C4-2B (cell line): ENCODE measurements at regions not wholly inside any gene's neighbourhood (a gene's known extent, or its start where the extent isn't known, plus 50 kb on each side); places are given as distances from the start of the nearest gene placed in this dataset.

Experiments
- CTCF ChIP-seq: fragments of 450-650 bp; conservative IDR thresholded peaks from 2 replicates; pipeline ENCODE4 v1.5.1; 2017; ENCODE audit warnings: mild to moderate bottlenecking
- ZFX ChIP-seq: fragments of 450-650 bp; IDR thresholded peaks from 2 replicates; pipeline ENCODE4 v1.6.1; 2017

- TF ChIP-seq CTCF, result no peak
- no peak for TF ChIP-seq ZFX
Measured at GRCh38 chr5:145591578-145591977, 243.6 kb downstream of the PRELID2 start.
